Transverse colon (tissue), 3 donors: ENCODE measurements at regions not wholly inside any gene's neighbourhood (a gene's known extent, or its start where the extent isn't known, plus 50 kb on each side); places are given as distances from the start of the nearest gene placed in this dataset.

Experiments
- POLR2A ChIP-seq: fragments of 450-650 bp; IDR thresholded peaks from one replicate; pipeline ENCODE4 v1.6.1; 2016; ENCODE audit warnings: antibody characterized with exemption, mild to moderate bottlenecking, moderate library complexity
- POLR2AphosphoS5 ChIP-seq, 3 donors: sonication (generic); formaldehyde crosslinking; IDR thresholded peaks; one replicate each; pipeline ENCODE4 v1.6.1; 2016; ENCODE audit warnings: antibody characterized with exemption in 3 of 3

DNA sequence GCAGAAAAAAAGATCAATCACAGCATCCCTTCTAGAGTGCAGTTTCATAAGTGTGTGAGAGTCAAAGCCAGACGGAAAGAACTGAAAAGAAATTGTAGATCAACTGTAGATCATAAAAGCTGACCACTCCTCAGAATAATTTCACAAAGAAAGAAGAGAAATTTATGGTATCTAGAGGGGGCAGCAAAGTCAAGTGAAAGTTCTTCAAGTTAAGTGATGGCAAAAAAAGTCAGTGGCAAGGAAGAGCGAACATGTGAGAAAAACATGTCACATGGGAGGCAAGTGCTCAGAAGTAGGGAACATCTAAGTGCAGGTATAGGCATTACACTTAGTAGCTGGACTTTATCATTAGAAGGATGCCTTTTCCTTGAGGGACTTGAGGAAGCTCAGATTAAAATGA, 245.1 kb upstream of the ISL1 start:
- TF ChIP-seq POLR2AphosphoS5 (IDR thresholded peaks at IDR 0.05) (no peak), POLR2A (no peak)
